Activated CD4-positive, CD25-positive, alpha-beta regulatory T cell treated with anti-CD3 and anti-CD28 coated beads, Interleukin-2, amount 50 U/mL, for 72 hours (primary cell): ENCODE measurements at regions not wholly inside any gene's neighbourhood (a gene's known extent, or its start where the extent isn't known, plus 50 kb on each side); places are given as distances from the start of the nearest gene placed in this dataset.

ENCODE experiments used
- DNase-seq: peaks from one replicate; pipeline ENCODE4 v3.0.0; 2021

GRCh38 chr20:61045091-61045490 is 207.0 kb upstream of the CDH4 start:
- DNase-seq: no peak

- no peak for DNase-seq
Measured at GRCh38 chr20:61045876-61046585, 206.0 kb upstream of the CDH4 start.

- no peak for DNase-seq
Measured at GRCh38 chr20:61046721-61047351, 205.2 kb upstream of the CDH4 start.

- no peak for DNase-seq
Measured at GRCh38 chr20:61047515-61047914, 204.5 kb upstream of the CDH4 start.

DNA sequence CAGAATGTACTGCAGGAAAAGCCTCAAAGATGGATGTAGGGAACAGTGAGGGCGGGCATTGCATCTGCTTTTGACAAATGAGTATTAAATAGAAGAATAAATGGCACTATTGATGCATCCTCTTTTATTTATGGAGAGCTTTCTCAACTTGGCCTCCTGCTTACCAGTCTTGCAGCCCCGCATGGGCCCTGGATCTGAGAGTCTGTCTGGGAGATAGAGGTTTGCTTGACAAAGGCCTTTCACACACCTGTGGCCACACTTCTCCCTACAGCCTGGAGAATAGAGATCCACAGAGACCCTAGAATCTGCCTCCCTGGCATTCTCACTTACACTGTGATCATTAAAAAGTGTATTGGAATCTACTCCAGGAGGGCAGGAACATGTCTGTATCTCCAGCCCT is 203.8 kb upstream of the CDH4 start:
- no peak for DNase-seq

- no peak for DNase-seq
Measured at GRCh38 chr20:61049684-61050083, 202.4 kb upstream of the CDH4 start.

DNA sequence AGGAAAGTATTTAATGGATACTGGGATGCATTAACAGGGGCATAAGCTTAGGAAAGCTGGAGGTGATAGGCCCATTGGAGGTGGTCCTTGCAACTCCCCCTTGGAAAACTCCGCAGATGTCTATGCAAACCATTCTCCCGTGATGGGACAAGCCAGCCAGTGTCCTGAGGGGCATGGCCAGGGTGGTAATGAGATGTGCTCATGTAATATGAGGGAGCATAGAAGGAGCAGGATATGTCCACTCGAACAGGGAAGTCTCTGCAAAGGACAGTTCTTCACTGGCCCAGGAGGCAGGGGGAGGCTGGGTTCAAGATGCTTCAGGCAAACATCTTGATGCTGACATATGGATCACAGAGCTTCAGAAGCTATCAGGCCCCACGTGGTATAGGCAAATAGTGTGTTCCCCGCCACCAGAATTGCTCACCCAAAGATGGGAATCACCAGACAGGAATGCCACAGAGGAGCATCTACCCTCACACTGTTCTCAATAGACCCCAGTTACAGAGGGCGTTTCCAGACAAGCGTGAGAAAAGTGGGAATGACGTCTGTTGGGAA is 201.6 kb upstream of the CDH4 start:
- no peak for DNase-seq

DNA sequence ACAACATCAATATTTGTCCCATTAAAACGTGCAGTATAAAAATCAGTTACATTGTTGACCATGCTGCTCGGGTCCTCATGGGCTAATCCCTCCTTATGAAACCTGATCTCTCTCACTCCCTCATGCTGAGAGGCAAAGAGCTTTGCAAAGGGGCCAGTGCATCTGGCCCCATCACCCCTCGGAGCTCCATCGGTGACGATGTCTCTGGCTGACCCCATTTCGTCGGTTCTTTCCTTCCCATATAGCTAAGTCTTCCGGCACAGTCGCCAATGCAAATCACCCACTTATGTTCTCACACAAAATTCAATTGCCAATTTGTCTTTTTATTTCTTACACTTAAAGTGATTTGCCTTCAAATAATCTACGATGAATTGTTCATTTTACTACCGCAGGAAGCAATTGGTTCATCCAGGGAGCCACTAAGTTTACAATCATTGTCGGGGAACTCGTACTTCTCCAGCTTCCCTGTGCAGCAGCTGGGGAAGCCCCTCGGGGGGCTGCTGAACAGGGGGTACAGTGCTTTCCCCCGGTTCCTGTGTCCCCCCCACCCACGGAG is 199.8 kb upstream of the CDH4 start:
- no peak for DNase-seq

DNA sequence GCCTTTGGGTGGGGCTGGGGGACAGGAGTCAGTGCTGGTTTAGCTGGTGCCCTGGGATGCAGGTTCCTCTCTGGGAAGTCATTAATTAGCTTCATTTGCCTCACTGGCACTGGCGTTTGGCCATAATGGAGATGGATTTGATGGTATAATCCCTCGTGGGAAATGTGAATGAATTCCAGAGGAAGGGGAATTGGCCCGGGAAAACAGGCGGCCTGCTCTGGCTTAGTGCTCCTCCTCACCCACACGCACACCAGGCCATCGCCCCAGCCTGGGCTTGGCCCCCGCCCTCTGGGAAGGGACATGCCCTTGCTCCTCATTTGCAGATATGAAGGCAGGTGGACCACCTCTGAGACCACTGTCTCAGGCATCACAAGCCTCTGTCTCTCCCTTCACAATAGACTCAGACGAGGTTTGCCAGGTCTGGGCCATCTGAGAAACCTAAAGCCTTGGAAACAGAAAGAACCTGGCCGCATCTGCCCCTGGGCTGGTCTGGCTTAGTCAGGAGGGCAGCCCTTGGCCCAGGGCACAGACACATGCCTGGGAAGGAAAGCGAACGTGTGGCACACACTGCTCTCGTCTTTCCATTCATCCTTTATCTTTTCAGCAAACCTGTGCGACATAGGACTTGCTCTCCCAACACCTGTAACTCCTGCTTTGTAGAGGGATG is 199.2 kb upstream of the CDH4 start:
- DNase-seq: no peak

DNA sequence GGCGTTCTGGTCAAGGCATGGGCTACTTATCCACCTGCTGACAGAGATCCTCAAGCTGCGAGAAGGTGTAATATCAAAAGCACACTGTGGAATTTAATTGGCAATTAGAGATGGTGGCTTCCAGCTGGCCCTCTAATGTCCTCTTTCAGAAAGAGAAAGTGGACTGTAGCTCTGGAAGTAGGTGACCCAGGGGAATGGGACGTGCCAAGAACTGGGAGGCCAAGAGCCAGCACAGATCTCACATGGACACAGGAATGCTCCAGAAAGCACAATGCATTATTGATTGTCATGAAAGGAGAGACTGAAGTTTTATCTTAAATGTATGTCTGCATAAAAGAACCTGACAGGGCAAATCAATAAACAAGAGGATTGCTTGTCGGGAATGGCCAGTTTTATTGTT is 198.6 kb upstream of the CDH4 start:
- no peak for DNase-seq

DNA sequence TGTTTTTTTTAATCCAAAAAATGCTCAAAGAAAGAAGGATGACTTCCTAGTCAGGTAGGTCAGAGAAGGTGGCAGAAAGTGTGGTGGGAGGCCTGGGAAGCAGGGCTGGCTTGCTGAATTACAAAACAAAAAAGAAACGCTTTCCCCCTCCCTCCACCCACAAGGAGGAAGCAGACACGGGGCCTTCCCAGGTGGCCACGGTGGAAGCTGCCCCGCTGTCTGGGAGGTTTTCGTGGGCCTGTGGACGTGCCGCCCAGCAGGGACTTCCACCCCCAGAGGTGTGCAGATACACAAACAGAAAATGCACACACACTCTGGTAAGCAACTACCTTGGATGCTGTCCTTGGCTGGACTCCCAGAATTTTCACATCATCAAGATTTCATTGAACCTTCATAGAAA is 198.2 kb upstream of the CDH4 start:
- no peak for DNase-seq

DNA sequence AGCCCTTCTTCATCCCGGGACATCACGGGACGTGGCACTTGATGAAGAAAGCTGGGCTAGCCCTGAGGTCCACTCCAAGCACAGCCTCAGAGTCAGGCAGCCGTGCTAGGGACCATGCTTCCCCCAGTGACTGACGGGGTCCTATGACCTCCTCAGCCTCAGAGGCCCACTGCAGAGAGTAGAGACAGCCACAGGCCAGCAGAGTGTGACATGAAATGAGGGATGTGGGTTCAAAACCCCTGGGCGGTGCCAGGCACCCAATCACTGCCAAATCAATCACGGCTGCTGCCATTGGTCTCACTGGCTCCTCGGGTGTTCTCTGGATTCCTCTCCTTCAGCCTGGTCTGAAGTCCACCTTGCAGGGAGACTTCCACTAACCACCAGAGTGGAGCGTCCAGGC is 197.7 kb upstream of the CDH4 start:
- no peak for DNase-seq

- DNase-seq: no peak
Measured at GRCh38 chr20:61055180-61056010, 196.7 kb upstream of the CDH4 start.

GRCh38 chr20:61056116-61056515 is 195.9 kb upstream of the CDH4 start:
- DNase-seq: no peak

- no peak for DNase-seq
Measured at GRCh38 chr20:61056627-61057442, 195.2 kb upstream of the CDH4 start.

- no peak for DNase-seq
Measured at GRCh38 chr20:61057443-61058121, 194.5 kb upstream of the CDH4 start.

DNA sequence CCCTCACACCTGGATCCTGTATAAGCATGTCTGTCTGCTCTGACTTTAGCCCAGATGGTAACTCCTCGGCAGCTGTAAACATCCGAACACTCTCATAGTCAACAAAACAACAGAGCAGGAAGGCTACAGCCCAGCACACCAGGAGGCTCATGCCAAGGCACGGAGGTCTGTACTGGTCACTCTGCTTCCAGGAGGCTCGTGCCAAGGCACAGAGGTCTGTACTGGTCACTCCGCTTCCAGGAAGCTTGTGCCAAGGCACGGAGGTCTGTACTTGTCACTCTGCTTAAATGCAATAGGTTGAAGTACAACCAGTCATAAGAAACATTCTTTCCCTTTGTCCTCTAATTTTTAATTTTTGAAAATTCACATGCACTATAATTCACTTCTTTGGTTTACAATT is 190.1 kb upstream of the CDH4 start:
- DNase-seq: no peak

GRCh38 chr20:61065853-61066252 is 186.2 kb upstream of the CDH4 start:
- no peak for DNase-seq

GRCh38 chr20:61066526-61066925 is 185.5 kb upstream of the CDH4 start:
- no peak for DNase-seq

GRCh38 chr20:61067221-61067620 is 184.8 kb upstream of the CDH4 start:
- no peak for DNase-seq

DNA sequence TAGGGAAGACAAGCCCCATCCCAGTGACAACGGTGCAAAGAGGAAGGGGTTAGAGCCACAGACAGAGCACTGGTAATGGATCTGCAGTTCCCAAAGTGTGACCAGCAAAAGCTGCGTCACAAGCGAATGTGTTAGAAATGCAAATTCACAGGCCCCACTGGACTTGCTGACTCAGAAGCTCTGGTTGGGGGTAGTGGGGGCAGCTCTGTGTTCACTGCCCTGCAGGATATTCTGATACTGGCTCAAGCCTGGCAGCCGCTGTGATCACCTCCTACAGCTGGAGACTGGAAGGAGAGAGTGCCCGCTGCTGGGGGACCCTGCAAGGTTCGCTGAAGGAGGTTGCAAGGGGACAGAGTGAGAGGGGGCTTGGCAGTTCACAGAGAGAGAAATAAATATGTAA is 179.7 kb upstream of the CDH4 start:
- DNase-seq: no peak
